ENCODE measurements at regions not wholly inside any gene's neighbourhood (a gene's known extent, or its start where the extent isn't known, plus 50 kb on each side); places are given as distances from the start of the nearest gene placed in this dataset.

GRCh38 chr3:72312339-72312738, 527.4 kb upstream of the PROK2 start:
- H3K27ac ChIP-seq (ENCODE audit: low read length) = no peak overlapping the region

DNA sequence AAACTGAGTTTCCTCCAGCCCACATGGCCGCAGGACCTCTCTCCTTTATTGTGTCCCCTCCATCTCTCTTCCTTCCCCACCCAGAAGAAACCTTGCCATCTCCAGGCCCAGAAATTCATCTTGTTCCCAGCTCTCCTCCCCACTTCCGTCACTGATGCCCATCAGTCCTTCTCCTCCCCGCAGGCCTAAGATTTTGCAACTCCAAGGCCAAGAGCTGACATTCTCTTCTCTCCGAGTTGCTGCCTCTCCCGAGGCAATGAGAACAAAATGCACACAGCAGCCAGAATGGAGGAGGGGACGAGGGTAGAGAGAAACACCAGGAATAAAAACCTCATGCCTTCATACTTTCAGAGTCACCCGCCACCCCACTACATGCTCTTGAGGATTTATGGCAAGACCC, 526.5 kb upstream of the PROK2 start:
- no peak overlapping the region for H3K4me3 ChIP-seq (ENCODE audit: low read length)
- no peak for DNase-seq
- H3K27me3 ChIP-seq (replicated peaks; ENCODE audit: insufficient read depth, low read length) = no peaks in the 10 kb centered on the region
- no peaks in the 10 kb centered on the region for H4K20me1 ChIP-seq (ENCODE audit: insufficient read depth, low read length)
- H2AFZ ChIP-seq (ENCODE audit: low read length) = no peak overlapping the region; the same call in 1 of the 2 replicates
- H3K27ac ChIP-seq (ENCODE audit: low read length) = no peak overlapping the region
- H3K9me2 ChIP-seq (replicated peaks; ENCODE audit: insufficient read depth, low read length) = no peaks in the 10 kb centered on the region
- H3K9me3 ChIP-seq (replicated peaks; ENCODE audit: insufficient read depth, low read length) = no peaks in the 10 kb centered on the region
- peak overlapping the region; percentile 72; the same call in 1 of the 2 replicates for H3K4me2 ChIP-seq (ENCODE audit: low read depth, low read length)
- H3K4me1 ChIP-seq (ENCODE audit: low read length) = peaks cover 13% of the 10 kb centered on the region
- 0 out of 2 replicates have a peak, but pooled peaks cover 2% of the 10 kb centered on the region for H3F3A ChIP-seq (ENCODE audit: insufficient read depth, low read length)
- H3K9ac ChIP-seq (ENCODE audit: low read length) = no peak overlapping the region
- H3K36me3 ChIP-seq (replicated peaks; ENCODE audit: insufficient read depth, low read length) = no peaks in the 10 kb centered on the region
- H3K79me2 ChIP-seq (ENCODE audit: low read length) = no peaks in the 10 kb centered on the region
- TF ChIP-seq EZH2phosphoT487 (IDR thresholded peaks at IDR 0.05; ENCODE audit: low read length) = no peak

More at GRCh38 chr3:72312339-72312738, 527.4 kb upstream of the PROK2 start:
- Histone ChIP-seq H3K4me1 (ENCODE audit: low read length) (peaks cover 13% of the 10 kb centered on the region), H2AFZ (ENCODE audit: low read length) (no peak overlapping the region), H3K4me3 (ENCODE audit: low read length) (no peak overlapping the region), H3K4me2 (ENCODE audit: low read depth, low read length) (no peak overlapping the region), H3K79me2 (ENCODE audit: low read length) (no peaks in the 10 kb centered on the region), H3K27me3 (replicated peaks; ENCODE audit: insufficient read depth, low read length) (no peaks in the 10 kb centered on the region), H3K36me3 (replicated peaks; ENCODE audit: insufficient read depth, low read length) (no peaks in the 10 kb centered on the region), H3F3A (ENCODE audit: insufficient read depth, low read length) (0 out of 2 replicates have a peak, but pooled peaks cover 2% of the 10 kb centered on the region), H3K9ac (ENCODE audit: low read length) (no peak overlapping the region), H3K9me2 (replicated peaks; ENCODE audit: insufficient read depth, low read length) (no peaks in the 10 kb centered on the region), H4K20me1 (ENCODE audit: insufficient read depth, low read length) (no peaks in the 10 kb centered on the region), H3K9me3 (replicated peaks; ENCODE audit: insufficient read depth, low read length) (no peaks in the 10 kb centered on the region)
- TF ChIP-seq EZH2 (optimal IDR thresholded peaks at IDR 0.05; ENCODE audit: low read depth, low read length) (no peak), EZH2phosphoT487 (IDR thresholded peaks at IDR 0.05; ENCODE audit: low read length) (no peak)
- TF ChIP-seq, protein P1, sequence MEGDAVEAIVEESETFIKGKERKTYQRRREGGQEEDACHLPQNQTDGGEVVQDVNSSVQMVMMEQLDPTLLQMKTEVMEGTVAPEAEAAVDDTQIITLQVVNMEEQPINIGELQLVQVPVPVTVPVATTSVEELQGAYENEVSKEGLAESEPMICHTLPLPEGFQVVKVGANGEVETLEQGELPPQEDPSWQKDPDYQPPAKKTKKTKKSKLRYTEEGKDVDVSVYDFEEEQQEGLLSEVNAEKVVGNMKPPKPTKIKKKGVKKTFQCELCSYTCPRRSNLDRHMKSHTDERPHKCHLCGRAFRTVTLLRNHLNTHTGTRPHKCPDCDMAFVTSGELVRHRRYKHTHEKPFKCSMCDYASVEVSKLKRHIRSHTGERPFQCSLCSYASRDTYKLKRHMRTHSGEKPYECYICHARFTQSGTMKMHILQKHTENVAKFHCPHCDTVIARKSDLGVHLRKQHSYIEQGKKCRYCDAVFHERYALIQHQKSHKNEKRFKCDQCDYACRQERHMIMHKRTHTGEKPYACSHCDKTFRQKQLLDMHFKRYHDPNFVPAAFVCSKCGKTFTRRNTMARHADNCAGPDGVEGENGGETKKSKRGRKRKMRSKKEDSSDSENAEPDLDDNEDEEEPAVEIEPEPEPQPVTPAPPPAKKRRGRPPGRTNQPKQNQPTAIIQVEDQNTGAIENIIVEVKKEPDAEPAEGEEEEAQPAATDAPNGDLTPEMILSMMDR (IDR thresholded peaks at IDR 0.05; ENCODE audit: low read length) = no peak
- no peak for DNase-seq

- no peaks in the 10 kb centered on the region for H3K79me2 ChIP-seq (ENCODE audit: low read length)
- peak overlapping the region; percentile 72 for H3K4me2 ChIP-seq (ENCODE audit: low read depth, low read length)
- H3F3A ChIP-seq (ENCODE audit: insufficient read depth, low read length) = 0 out of 2 replicates have a peak, but pooled peaks cover 2% of the 10 kb centered on the region
- peak overlapping the region; percentile 15; the same call in 1 of the 2 replicates for H3K4me3 ChIP-seq (ENCODE audit: low read length)
- peaks cover 13% of the 10 kb centered on the region for H3K4me1 ChIP-seq (ENCODE audit: low read length)
- H3K27me3 ChIP-seq (replicated peaks; ENCODE audit: insufficient read depth, low read length) = no peaks in the 10 kb centered on the region
- no peaks in the 10 kb centered on the region for H4K20me1 ChIP-seq (ENCODE audit: insufficient read depth, low read length)
- no peaks in the 10 kb centered on the region for H3K36me3 ChIP-seq (replicated peaks; ENCODE audit: insufficient read depth, low read length)
- peak overlapping the region; percentile 74 for H2AFZ ChIP-seq (ENCODE audit: low read length)
- H3K9me3 ChIP-seq (replicated peaks; ENCODE audit: insufficient read depth, low read length) = no peaks in the 10 kb centered on the region
- peak overlapping the region; percentile 42; the same call in 1 of the 2 replicates for H3K27ac ChIP-seq (ENCODE audit: low read length)
- peak; percentile 71 for DNase-seq
- H3K9me2 ChIP-seq (replicated peaks; ENCODE audit: insufficient read depth, low read length) = no peaks in the 10 kb centered on the region
- peak overlapping the region; percentile 1; the same call in 1 of the 2 replicates for H3K9ac ChIP-seq (ENCODE audit: low read length)
- TF ChIP-seq EZH2 (optimal IDR thresholded peaks at IDR 0.05; ENCODE audit: low read depth, low read length) = no peak
- no peak for TF ChIP-seq EZH2phosphoT487 (IDR thresholded peaks at IDR 0.05; ENCODE audit: low read length)
- TF ChIP-seq, protein P1 (IDR thresholded peaks at IDR 0.05; ENCODE audit: low read length) = no peak
These were observed 525.8 kb upstream of the PROK2 start for GRCh38 chr3:72310419-72311380.
